ENCODE measurements at regions not wholly inside any gene's neighbourhood (a gene's known extent, or its start where the extent isn't known, plus 50 kb on each side); places are given as distances from the start of the nearest gene placed in this dataset.

- DNase-seq = no peak
Observed at GRCh38 chr11:32039149-32039548, 51.7 kb upstream of the RCN1 start.

GRCh38 chr11:32034680-32035079 lies 56.2 kb upstream of the RCN1 start:
- no peak for DNase-seq

GRCh38 chr11:32034149-32034548 lies 56.7 kb upstream of the RCN1 start:
- DNase-seq = peak; percentile 61

GRCh38 chr11:32033491-32033890 lies 57.4 kb upstream of the RCN1 start:
- DNase-seq = no peak

- peak; percentile 60 for DNase-seq
Observed at GRCh38 chr11:32033067-32033466, 57.8 kb upstream of the RCN1 start.

- DNase-seq = peak; percentile 79
Observed at GRCh38 chr11:32032478-32032877, 58.4 kb upstream of the RCN1 start.

- no peak for DNase-seq
Observed at GRCh38 chr11:32032052-32032451, 58.8 kb upstream of the RCN1 start.

- DNase-seq = no peak
Observed at GRCh38 chr11:32030875-32031503, 59.9 kb upstream of the RCN1 start.

- no peak for DNase-seq
Observed at GRCh38 chr11:32029721-32030120, 61.2 kb upstream of the RCN1 start.

- DNase-seq = no peak
Observed at GRCh38 chr11:32028201-32028600, 62.7 kb upstream of the RCN1 start.

GRCh38 chr11:32026766-32027165 lies 64.1 kb upstream of the RCN1 start:
- DNase-seq = no peak

- DNase-seq = no peak
Observed at GRCh38 chr11:32024948-32025347, 65.9 kb upstream of the RCN1 start.

- no peak for DNase-seq
Observed at GRCh38 chr11:32023370-32024305, 67.2 kb upstream of the RCN1 start.

GRCh38 chr11:32018672-32019071 lies 72.2 kb upstream of the RCN1 start:
- no peak for DNase-seq

GRCh38 chr11:32016111-32016510 lies 74.8 kb upstream of the RCN1 start:
- no peak for DNase-seq

GRCh38 chr11:32015427-32015826 lies 75.4 kb upstream of the RCN1 start:
- no peak for DNase-seq

GRCh38 chr11:32013603-32014002 lies 77.3 kb upstream of the RCN1 start:
- no peak for DNase-seq

- DNase-seq = no peak
Observed at GRCh38 chr11:32012049-32012448, 78.8 kb upstream of the RCN1 start.

GRCh38 chr11:32008880-32009551 lies 81.9 kb upstream of the RCN1 start:
- DNase-seq = no peak

GRCh38 chr11:32006799-32007388 lies 84.0 kb upstream of the RCN1 start:
- peak; percentile 51 for DNase-seq

- no peak for DNase-seq
Observed at GRCh38 chr11:32005786-32006416, 85.0 kb upstream of the RCN1 start.

GRCh38 chr11:32003335-32003734 lies 87.5 kb upstream of the RCN1 start:
- DNase-seq = no peak

GRCh38 chr11:32002311-32002710 lies 88.6 kb upstream of the RCN1 start:
- DNase-seq = no peak
